HCT116 (cell line): ENCODE measurements at regions not wholly inside any gene's neighbourhood (a gene's known extent, or its start where the extent isn't known, plus 50 kb on each side); places are given as distances from the start of the nearest gene placed in this dataset.

ENCODE experiments used
- ATAC-seq: fragments of 200-7000 bp; cut with Tn5 transposase; 2 replicates; pipeline ENCODE4 v1.9.1; 2020; ENCODE audit warnings: mild to moderate bottlenecking, moderate library complexity
- BruUV-seq: library from RNA; stranded (reverse); fragments of 400-500 nt; replicated peaks from 2 replicates; lab custom pipeline; 2021; lab: Mats Ljungman, UMichigan
- CTCF ChIA-PET: fragments of 300-600 bp; sonication (Branson Sonifier 250); formaldehyde crosslinking; loops from one replicate; lab custom pipeline; 2021; ENCODE audit warnings: antibody characterized with exemption; lab: Charles Lee
- POLR2A ChIA-PET: fragments of 300-600, 350-600 bp; sonication (Branson Sonifier 250); formaldehyde crosslinking; loops from one replicate; lab custom pipeline; 2021; ENCODE audit warnings: antibody characterized with exemption; lab: Charles Lee
- RAD21 ChIA-PET, 2 experiments: fragments of 300-600 bp; sonication (Branson Sonifier 250); formaldehyde crosslinking; loops; one replicate each; lab custom pipeline; 2023; ENCODE audit warnings: low total read pairs in 2 of 2; ENCODE audit not compliant: uncharacterized antibody in 2 of 2, unreplicated experiment in 2 of 2, low non-redundant PET in 1 of 2; lab: Charles Lee
- DNase-seq: peaks from one replicate; pipeline ENCODE4 v3.0.0-alpha.2; 2010; ENCODE audit warnings: low read depth, low spot score
- H2AFZ ChIP-seq: fragments of 200-600 bp; shearing (Covaris generic), sonication (generic); 2 replicates; pipeline ENCODE4 v1.6.1; 2017; ENCODE audit warnings: low read depth, mixed run types, mixed read lengths, antibody characterized with exemption, low read length; ENCODE audit not compliant: poor library complexity, severe bottlenecking
- H3K27ac ChIP-seq: 2 replicates; pipeline ENCODE4 v1.5.1; 2012; ENCODE audit warnings: low read depth, low read length
- H3K27me3 ChIP-seq: fragments of 200-600 bp; sonication (generic); 2 replicates; pipeline ENCODE4 v1.6.1; 2016; ENCODE audit warnings: mixed run types, low read length, mixed read lengths; ENCODE audit not compliant: insufficient read depth
- H3K36me3 ChIP-seq, 2 experiments: fragments of 200-500 bp in 1 of 2; fragments of 200-600 bp in 1 of 2; sonication (Bioruptor generic) in 1 of 2; sonication (generic) in 1 of 2; 2 replicates each; pipeline versions ENCODE4 v1.5.1 to v1.6.1; 2014 to 2016; ENCODE audit warnings: low read length in 2 of 2, inconsistent platforms in 1 of 2, mixed read lengths in 1 of 2, mixed run types in 1 of 2; ENCODE audit not compliant: insufficient read depth in 2 of 2, control insufficient read depth in 1 of 2
- H3K4me1 ChIP-seq, 2 experiments: fragments of 200-600 bp in 1 of 2; sonication (generic) in 1 of 2; 2 replicates each; pipeline versions ENCODE4 v1.5.1 to v1.6.1; 2012 to 2017; ENCODE audit warnings: low read length in 2 of 2, inconsistent platforms in 1 of 2, mild to moderate bottlenecking in 1 of 2, mixed read lengths in 1 of 2, mixed run types in 1 of 2, moderate library complexity in 1 of 2; ENCODE audit not compliant: insufficient read depth in 2 of 2, control insufficient read depth in 1 of 2
- H3K4me2 ChIP-seq: fragments of 200-600 bp; sonication (generic); 2 replicates; pipeline ENCODE4 v1.6.1; 2017; ENCODE audit warnings: mixed run types, low read length, mixed read lengths
- H3K4me3 ChIP-seq, 2 experiments: fragments of 200-600 bp in 1 of 2; sonication (generic) in 1 of 2; replicated peaks in 1 of 2; 2 replicates each; pipeline ENCODE4 v1.5.1; 2011 to 2016; ENCODE audit warnings: low read length in 2 of 2, control low read depth in 1 of 2, low read depth in 1 of 2, mild to moderate bottlenecking in 1 of 2, mixed read lengths in 1 of 2, mixed run types in 1 of 2
- H3K79me2 ChIP-seq: fragments of 200-600 bp; sonication (generic); 2 replicates; pipeline ENCODE4 v1.6.1; 2017; ENCODE audit warnings: mild to moderate bottlenecking, mixed run types, low read length, moderate library complexity, mixed read lengths; ENCODE audit not compliant: insufficient read depth
- H3K9ac ChIP-seq: fragments of 200-600 bp; sonication (generic); 2 replicates; pipeline ENCODE4 v1.6.1; 2016; ENCODE audit warnings: low read length, mixed read lengths
- H3K9me2 ChIP-seq: fragments of 200-600 bp; sonication (generic), shearing (Covaris generic); 2 replicates; pipeline ENCODE4 v1.6.1; 2017; ENCODE audit warnings: mixed run types, mild to moderate bottlenecking, moderate library complexity; ENCODE audit not compliant: insufficient read depth
- H3K9me3 ChIP-seq, 2 experiments: fragments of 200-500 bp in 1 of 2; fragments of 200-600 bp in 1 of 2; sonication (Bioruptor generic) in 1 of 2; sonication (generic) in 1 of 2; 2 replicates each; pipeline ENCODE4 v1.6.1; 2014 to 2017; ENCODE audit warnings: low read length in 2 of 2, mixed read lengths in 2 of 2, inconsistent platforms in 1 of 2, low read depth in 1 of 2, mild to moderate bottlenecking in 1 of 2, mixed run types in 1 of 2, moderate library complexity in 1 of 2; ENCODE audit not compliant: control insufficient read depth in 1 of 2, insufficient read depth in 1 of 2
- H4K20me1 ChIP-seq: fragments of 200-600 bp; sonication (generic), shearing (Covaris generic); 2 replicates; pipeline ENCODE4 v1.6.1; 2017; ENCODE audit warnings: mixed run types, mild to moderate bottlenecking, moderate library complexity; ENCODE audit not compliant: insufficient read depth
- EGR1 ChIP-seq: IDR thresholded peaks from 2 replicates; pipeline ENCODE4 v1.6.1; 2012; ENCODE audit warnings: low read depth
- FOSL1 ChIP-seq: IDR thresholded peaks from 2 replicates; pipeline ENCODE4 v1.6.1; 2012; ENCODE audit warnings: low read depth
- JUND ChIP-seq: IDR thresholded peaks from 2 replicates; pipeline ENCODE4 v1.6.1; 2012
- SRF ChIP-seq: IDR thresholded peaks from 2 replicates; pipeline ENCODE4 v1.6.1; 2012; ENCODE audit warnings: low read depth
- ZFX ChIP-seq: fragments of 450-650 bp; IDR thresholded peaks from 2 replicates; pipeline ENCODE4 v1.6.1; 2017
- intact Hi-C: fragments of 100-400 bp; cut with micrococcal nuclease; formaldehyde crosslinking; loops from 2 replicates; pipeline ENCODE4 v1.10.0; 2022
- TF ChIP-seq, protein P1 (sequence below): IDR thresholded peaks from 2 replicates; pipeline ENCODE4 v1.6.1; 2011; ENCODE audit warnings: mild to moderate bottlenecking, low read length, moderate library complexity; ENCODE audit not compliant: insufficient replicate concordance; ENCODE audit errors: extremely low read depth
- TF ChIP-seq, protein P2 (sequence below): IDR thresholded peaks from 2 replicates; pipeline ENCODE4 v1.6.1; 2012
- TF ChIP-seq, protein P3 (sequence below), 3 experiments: fragments of 200-600 bp in 1 of 3; sonication (generic) in 1 of 3; IDR thresholded peaks in 2 of 3; conservative IDR thresholded peaks in 1 of 3; 2 replicates each; pipeline ENCODE4 v1.5.1; 2012 to 2017; ENCODE audit warnings: low read depth in 2 of 3, low read length in 2 of 3, antibody characterized with exemption in 1 of 3, borderline replicate concordance in 1 of 3, control low read depth in 1 of 3, mild to moderate bottlenecking in 1 of 3, mixed read lengths in 1 of 3, mixed run types in 1 of 3, moderate library complexity in 1 of 3; ENCODE audit not compliant: insufficient read depth in 1 of 3

DNA sequence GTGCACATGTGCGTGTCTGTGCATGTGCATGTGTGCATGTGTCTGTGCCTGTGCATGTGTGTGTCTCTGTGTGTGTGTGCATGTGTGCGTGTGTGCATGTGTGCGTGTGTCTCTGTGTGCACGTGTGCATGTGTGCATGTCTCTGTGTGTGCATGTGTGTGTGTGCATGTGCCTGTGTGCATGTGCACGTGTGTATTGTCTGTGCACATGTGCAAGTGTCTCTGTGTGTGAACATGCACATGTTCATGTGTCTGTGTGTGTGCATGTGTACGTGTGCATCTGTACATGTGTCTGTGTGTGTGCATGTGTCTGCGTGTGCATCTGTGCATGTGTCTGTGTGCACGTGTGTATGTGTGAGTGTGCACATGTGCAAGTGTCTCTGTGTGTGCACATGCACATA lies 277.3 kb downstream of the GALR1 start:
- BruUV-seq, result no TSS peak
- Histone ChIP-seq H3K9me2 (no peaks in the 10 kb centered on the region), H3K27me3 (no peaks in the 10 kb centered on the region), H3K27ac (no peak overlapping the region), H2AFZ (no peak overlapping the region), H3K4me2 (no peak overlapping the region), H3K79me2 (no peaks in the 10 kb centered on the region), H3K9me3 (peaks cover 16 to 21% of the 10 kb centered on the region in 2 experiments; a peak in 2 of 4 replicates), H3K4me1 (no peaks in the 10 kb centered on the region), H3K36me3 (no peaks in the 10 kb centered on the region), H4K20me1 (no peaks in the 10 kb centered on the region), H3K4me3 (no peak overlapping the region), H3K9ac (no peak overlapping the region)
- ChIA-PET POLR2A (no interaction called here), CTCF (no interaction called here), RAD21 (no interaction called here)
- ATAC-seq, result no peak
- no peak for TF ChIP-seq SRF
- no peak for TF ChIP-seq EGR1
- no peak for TF ChIP-seq FOSL1
- no peak for TF ChIP-seq JUND
- TF ChIP-seq, protein P1, sequence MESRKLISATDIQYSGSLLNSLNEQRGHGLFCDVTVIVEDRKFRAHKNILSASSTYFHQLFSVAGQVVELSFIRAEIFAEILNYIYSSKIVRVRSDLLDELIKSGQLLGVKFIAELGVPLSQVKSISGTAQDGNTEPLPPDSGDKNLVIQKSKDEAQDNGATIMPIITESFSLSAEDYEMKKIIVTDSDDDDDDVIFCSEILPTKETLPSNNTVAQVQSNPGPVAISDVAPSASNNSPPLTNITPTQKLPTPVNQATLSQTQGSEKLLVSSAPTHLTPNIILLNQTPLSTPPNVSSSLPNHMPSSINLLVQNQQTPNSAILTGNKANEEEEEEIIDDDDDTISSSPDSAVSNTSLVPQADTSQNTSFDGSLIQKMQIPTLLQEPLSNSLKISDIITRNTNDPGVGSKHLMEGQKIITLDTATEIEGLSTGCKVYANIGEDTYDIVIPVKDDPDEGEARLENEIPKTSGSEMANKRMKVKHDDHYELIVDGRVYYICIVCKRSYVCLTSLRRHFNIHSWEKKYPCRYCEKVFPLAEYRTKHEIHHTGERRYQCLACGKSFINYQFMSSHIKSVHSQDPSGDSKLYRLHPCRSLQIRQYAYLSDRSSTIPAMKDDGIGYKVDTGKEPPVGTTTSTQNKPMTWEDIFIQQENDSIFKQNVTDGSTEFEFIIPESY, result no peak
- TF ChIP-seq, protein P2, sequence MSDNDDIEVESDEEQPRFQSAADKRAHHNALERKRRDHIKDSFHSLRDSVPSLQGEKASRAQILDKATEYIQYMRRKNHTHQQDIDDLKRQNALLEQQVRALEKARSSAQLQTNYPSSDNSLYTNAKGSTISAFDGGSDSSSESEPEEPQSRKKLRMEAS, result no peak
- TF ChIP-seq, protein P3, sequence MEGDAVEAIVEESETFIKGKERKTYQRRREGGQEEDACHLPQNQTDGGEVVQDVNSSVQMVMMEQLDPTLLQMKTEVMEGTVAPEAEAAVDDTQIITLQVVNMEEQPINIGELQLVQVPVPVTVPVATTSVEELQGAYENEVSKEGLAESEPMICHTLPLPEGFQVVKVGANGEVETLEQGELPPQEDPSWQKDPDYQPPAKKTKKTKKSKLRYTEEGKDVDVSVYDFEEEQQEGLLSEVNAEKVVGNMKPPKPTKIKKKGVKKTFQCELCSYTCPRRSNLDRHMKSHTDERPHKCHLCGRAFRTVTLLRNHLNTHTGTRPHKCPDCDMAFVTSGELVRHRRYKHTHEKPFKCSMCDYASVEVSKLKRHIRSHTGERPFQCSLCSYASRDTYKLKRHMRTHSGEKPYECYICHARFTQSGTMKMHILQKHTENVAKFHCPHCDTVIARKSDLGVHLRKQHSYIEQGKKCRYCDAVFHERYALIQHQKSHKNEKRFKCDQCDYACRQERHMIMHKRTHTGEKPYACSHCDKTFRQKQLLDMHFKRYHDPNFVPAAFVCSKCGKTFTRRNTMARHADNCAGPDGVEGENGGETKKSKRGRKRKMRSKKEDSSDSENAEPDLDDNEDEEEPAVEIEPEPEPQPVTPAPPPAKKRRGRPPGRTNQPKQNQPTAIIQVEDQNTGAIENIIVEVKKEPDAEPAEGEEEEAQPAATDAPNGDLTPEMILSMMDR (IDR thresholded peaks at IDR 0.05 in 2 of 3, conservative IDR thresholded peaks at IDR 0.05 in 1 of 3; ENCODE audit: borderline replicate concordance in 1 of 3, insufficient read depth in 1 of 3, low read depth in 2 of 3, low read length in 2 of 3), result no peak
- no peak for TF ChIP-seq ZFX
- intact Hi-C loops, result no loop called here
- no peak for DNase-seq
